ENCODE measurements at regions not wholly inside any gene's neighbourhood (a gene's known extent, or its start where the extent isn't known, plus 50 kb on each side); places are given as distances from the start of the nearest gene placed in this dataset.

GRCh38 chrX:145654486-145654885 is 163.1 kb upstream of the SLITRK2 start:
- ATAC-seq (ENCODE audit: insufficient read depth, low read depth) (no peak), DNase-seq (no peak)
- Histone ChIP-seq H3K4me1 (ENCODE audit: insufficient read depth, low read length) (no peaks in the 10 kb centered on the region), H3K79me2 (ENCODE audit: insufficient read depth, low read length) (no peaks in the 10 kb centered on the region), H4K20me1 (ENCODE audit: insufficient read depth, low read length) (no peaks in the 10 kb centered on the region), H3K9me3 (ENCODE audit: insufficient read depth, low read length, severe bottlenecking) (no peaks in the 10 kb centered on the region), H2AFZ (ENCODE audit: low read depth, low read length) (no peak overlapping the region), H3K36me3 (ENCODE audit: insufficient read depth, low read length) (no peaks in the 10 kb centered on the region), H3K27me3 (ENCODE audit: insufficient read depth, low read length, poor library complexity) (no peaks in the 10 kb centered on the region), H3K4me3 (ENCODE audit: low read depth in 1 of 2, low read length in 2 of 2) (no peak overlapping the region), H3K27ac (ENCODE audit: low read length) (no peak overlapping the region), H3K4me2 (ENCODE audit: insufficient read depth, low read length) (no peak overlapping the region), H3K9ac (ENCODE audit: low read depth, low read length) (no peak overlapping the region)
- no peak for TF ChIP-seq CTCF (IDR thresholded peaks at IDR 0.05; ENCODE audit: borderline replicate concordance, extremely low read depth, low read length, poor library complexity, severe bottlenecking)
- TF ChIP-seq EZH2 (IDR thresholded peaks at IDR 0.05; ENCODE audit: borderline replicate concordance, low read depth, low read length, severe bottlenecking): no peak

- no peak for DNase-seq
Observed at GRCh38 chrX:145673841-145674240, 143.8 kb upstream of the SLITRK2 start.

GRCh38 chrX:145677109-145677817 is 140.4 kb upstream of the SLITRK2 start:
- Histone ChIP-seq H3K27me3 (ENCODE audit: insufficient read depth, low read length, poor library complexity) (no peaks in the 10 kb centered on the region), H4K20me1 (ENCODE audit: insufficient read depth, low read length) (no peaks in the 10 kb centered on the region), H3K36me3 (ENCODE audit: insufficient read depth, low read length) (no peaks in the 10 kb centered on the region), H3K4me2 (ENCODE audit: insufficient read depth, low read length) (no peak overlapping the region), H3K4me1 (ENCODE audit: insufficient read depth, low read length) (no peaks in the 10 kb centered on the region), H3K79me2 (ENCODE audit: insufficient read depth, low read length) (no peaks in the 10 kb centered on the region), H2AFZ (ENCODE audit: low read depth, low read length) (no peak overlapping the region), H3K27ac (ENCODE audit: low read length) (no peak overlapping the region), H3K9me3 (ENCODE audit: insufficient read depth, low read length, severe bottlenecking) (no peaks in the 10 kb centered on the region), H3K4me3 (ENCODE audit: low read depth in 1 of 2, low read length in 2 of 2) (no peak overlapping the region), H3K9ac (ENCODE audit: low read depth, low read length) (no peak overlapping the region)
- DNase-seq: no peak
- TF ChIP-seq EZH2 (IDR thresholded peaks at IDR 0.05; ENCODE audit: borderline replicate concordance, low read depth, low read length, severe bottlenecking): no peak
- no peak for TF ChIP-seq CTCF (IDR thresholded peaks at IDR 0.05; ENCODE audit: borderline replicate concordance, extremely low read depth, low read length, poor library complexity, severe bottlenecking)
- ATAC-seq (ENCODE audit: insufficient read depth, low read depth): no peak

More at GRCh38 chrX:145673841-145674240, 143.8 kb upstream of the SLITRK2 start:
- Histone ChIP-seq H3K27me3 (ENCODE audit: insufficient read depth, low read length, poor library complexity) (no peaks in the 10 kb centered on the region), H3K4me3 (ENCODE audit: low read depth in 1 of 2, low read length in 2 of 2) (no peak overlapping the region), H3K9ac (ENCODE audit: low read depth, low read length) (no peak overlapping the region), H3K36me3 (ENCODE audit: insufficient read depth, low read length) (no peaks in the 10 kb centered on the region), H3K27ac (ENCODE audit: low read length) (no peak overlapping the region), H3K79me2 (ENCODE audit: insufficient read depth, low read length) (no peaks in the 10 kb centered on the region), H3K4me2 (ENCODE audit: insufficient read depth, low read length) (no peak overlapping the region), H3K4me1 (ENCODE audit: insufficient read depth, low read length) (no peaks in the 10 kb centered on the region), H2AFZ (ENCODE audit: low read depth, low read length) (no peak overlapping the region), H3K9me3 (ENCODE audit: insufficient read depth, low read length, severe bottlenecking) (no peaks in the 10 kb centered on the region), H4K20me1 (ENCODE audit: insufficient read depth, low read length) (no peaks in the 10 kb centered on the region)
- TF ChIP-seq CTCF (IDR thresholded peaks at IDR 0.05; ENCODE audit: borderline replicate concordance, extremely low read depth, low read length, poor library complexity, severe bottlenecking) (no peak), EZH2 (IDR thresholded peaks at IDR 0.05; ENCODE audit: borderline replicate concordance, low read depth, low read length, severe bottlenecking) (no peak)
- ATAC-seq (ENCODE audit: insufficient read depth, low read depth): no peak

All from DND-41 (cell line).